ENCODE measurements at regions not wholly inside any gene's neighbourhood (a gene's known extent, or its start where the extent isn't known, plus 50 kb on each side); places are given as distances from the start of the nearest gene placed in this dataset.

DNA sequence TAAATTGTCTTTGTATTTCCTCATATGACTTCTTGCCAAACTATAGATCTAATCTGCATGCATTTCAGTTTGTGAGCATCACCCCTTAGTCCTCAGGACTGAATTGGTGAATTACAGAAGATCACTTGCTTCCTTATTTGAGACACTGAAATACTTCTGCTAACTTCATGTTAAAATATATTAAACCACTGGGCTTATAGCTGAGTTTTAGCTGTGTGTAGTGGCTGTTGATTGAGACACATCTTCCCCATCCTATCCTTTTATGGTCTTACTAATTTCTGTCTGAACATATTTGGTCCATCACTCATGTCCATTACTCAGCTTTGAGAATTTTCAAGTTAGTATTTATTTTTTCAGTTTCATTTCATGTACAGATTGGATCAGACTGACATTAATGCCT, 295.9 kb downstream of the PSAT1 start:
- no peak for TF ChIP-seq USF2 (IDR thresholded peaks at IDR 0.05)
- no peak for TF ChIP-seq POLR2A (IDR thresholded peaks at IDR 0.05; ENCODE audit: low read length)
- TF ChIP-seq, protein P1, sequence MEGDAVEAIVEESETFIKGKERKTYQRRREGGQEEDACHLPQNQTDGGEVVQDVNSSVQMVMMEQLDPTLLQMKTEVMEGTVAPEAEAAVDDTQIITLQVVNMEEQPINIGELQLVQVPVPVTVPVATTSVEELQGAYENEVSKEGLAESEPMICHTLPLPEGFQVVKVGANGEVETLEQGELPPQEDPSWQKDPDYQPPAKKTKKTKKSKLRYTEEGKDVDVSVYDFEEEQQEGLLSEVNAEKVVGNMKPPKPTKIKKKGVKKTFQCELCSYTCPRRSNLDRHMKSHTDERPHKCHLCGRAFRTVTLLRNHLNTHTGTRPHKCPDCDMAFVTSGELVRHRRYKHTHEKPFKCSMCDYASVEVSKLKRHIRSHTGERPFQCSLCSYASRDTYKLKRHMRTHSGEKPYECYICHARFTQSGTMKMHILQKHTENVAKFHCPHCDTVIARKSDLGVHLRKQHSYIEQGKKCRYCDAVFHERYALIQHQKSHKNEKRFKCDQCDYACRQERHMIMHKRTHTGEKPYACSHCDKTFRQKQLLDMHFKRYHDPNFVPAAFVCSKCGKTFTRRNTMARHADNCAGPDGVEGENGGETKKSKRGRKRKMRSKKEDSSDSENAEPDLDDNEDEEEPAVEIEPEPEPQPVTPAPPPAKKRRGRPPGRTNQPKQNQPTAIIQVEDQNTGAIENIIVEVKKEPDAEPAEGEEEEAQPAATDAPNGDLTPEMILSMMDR (IDR thresholded peaks at IDR 0.05), result no peak
- no peak for TF ChIP-seq SREBF2 (IDR thresholded peaks at IDR 0.05)
- TF ChIP-seq RFX5 (IDR thresholded peaks at IDR 0.05), result no peak
- TF ChIP-seq NPAS2 (CRISPR knock-in tag; IDR thresholded peaks at IDR 0.05; ENCODE audit: borderline replicate concordance), result no peak
- no peak for TF ChIP-seq MAX (IDR thresholded peaks at IDR 0.05)
- TF ChIP-seq RCOR1 (IDR thresholded peaks at IDR 0.05; ENCODE audit: low read depth, low read length), result no peak
